ENCODE measurements at regions not wholly inside any gene's neighbourhood (a gene's known extent, or its start where the extent isn't known, plus 50 kb on each side); places are given as distances from the start of the nearest gene placed in this dataset.

GRCh38 chr7:351681-352480, 61.9 kb downstream of the FOXL3 start:
- DNase-seq (ENCODE audit: low read depth), result no peak
- H3K4me3 ChIP-seq (ENCODE audit: low read depth, low read length), result no peak overlapping the region
- no peak for TF ChIP-seq CTCF (conservative IDR thresholded peaks at IDR 0.05; ENCODE audit: low read depth, low read length)

DNA sequence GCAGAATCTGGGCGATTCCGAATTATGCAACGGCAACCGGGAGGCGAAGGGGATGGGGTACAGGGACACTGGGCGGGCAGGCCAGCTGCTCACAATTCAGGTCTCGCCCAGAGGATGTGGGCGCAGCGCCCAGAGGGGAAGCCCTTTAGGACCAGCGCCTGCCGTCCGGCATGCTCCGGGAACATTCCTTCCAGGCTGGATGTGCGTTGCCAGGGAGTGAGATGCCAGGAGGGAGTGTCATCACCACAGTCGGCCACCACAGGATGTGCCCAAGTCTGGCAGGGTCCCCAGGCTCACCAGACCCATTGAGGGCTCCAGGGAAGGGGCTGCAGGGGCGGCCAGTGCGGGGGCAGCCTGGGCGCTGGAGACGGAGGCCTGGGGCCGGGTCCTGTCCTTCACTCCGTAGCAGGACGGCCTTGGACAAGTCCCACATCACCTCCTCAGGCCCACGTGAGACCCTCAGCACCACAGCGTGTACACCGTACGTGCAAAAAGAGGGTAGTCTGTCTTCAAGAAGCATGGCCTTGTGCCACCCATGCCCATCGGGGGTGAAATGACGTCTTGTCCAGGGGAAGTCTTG, 63.9 kb downstream of the FOXL3 start:
- H3K4me3 ChIP-seq (ENCODE audit: low read depth, low read length), result no peak overlapping the region
- DNase-seq (ENCODE audit: low read depth), result no peak
- no peak for TF ChIP-seq CTCF (conservative IDR thresholded peaks at IDR 0.05; ENCODE audit: low read depth, low read length)

DNA sequence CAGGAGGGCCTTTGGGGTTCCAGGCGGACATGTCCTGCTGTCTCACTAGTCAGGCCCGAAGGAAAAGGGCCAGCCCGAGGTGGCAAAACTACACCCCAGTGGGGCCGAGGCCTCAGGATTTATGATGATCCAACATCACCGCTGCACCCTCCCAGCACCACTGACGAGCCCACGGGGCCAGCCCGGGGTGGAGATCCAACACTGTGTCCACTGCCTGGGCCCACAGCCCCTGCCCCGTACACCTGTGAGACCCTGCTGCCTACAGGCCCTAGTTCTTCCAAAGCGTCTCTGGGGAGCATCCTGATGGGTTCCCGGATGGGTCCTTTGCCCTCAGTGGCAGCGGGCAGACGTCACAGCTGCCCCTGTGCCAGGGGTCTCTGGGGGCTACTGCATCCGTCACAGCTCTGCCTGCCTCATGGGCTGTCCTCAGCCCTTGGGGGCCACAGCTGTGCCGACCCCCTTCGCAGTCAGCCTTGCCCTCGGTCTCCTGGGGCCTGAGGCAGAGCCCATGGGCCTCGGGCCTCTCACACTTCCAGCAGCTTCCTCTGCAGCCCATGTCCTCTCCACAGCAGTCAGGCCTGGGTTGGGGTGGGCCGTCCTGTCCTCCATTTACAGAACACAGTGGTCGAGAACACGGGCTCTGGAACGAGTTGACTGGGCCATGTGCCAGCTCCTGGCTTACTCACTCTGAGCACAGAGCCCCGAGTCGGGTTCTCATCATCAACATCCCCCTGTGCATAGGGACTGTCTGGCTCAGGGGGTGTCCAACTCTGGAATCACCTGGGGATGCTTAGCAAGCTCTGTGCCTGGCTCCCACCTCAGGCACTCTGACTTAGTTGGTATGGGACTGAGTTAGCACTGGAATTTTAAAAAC, 64.9 kb downstream of the FOXL3 start:
- H3K4me3 ChIP-seq (ENCODE audit: low read depth, low read length), result no peak overlapping the region
- no peak for TF ChIP-seq CTCF (conservative IDR thresholded peaks at IDR 0.05; ENCODE audit: low read depth, low read length)
- DNase-seq (ENCODE audit: low read depth), result no peak

DNA sequence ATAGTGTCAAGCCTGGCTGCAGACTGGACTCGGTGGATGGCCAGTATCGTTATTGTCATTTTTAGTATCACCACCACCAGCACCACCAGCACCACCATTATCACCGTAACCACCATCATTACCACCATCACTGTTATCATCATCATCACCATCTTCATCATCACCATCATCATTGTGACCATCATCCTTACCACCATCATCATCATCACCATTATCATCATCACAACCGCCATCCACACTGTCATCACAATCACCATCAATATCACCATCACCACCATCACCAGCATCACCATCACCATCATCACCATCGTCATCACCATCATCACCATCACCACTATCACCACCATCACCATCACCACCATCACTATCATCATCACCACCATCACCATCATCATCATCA, 65.6 kb downstream of the FOXL3 start:
- DNase-seq (ENCODE audit: low read depth), result no peak
- TF ChIP-seq CTCF (conservative IDR thresholded peaks at IDR 0.05; ENCODE audit: low read depth, low read length), result no peak

GRCh38 chr7:356087-356486, 66.1 kb downstream of the FOXL3 start:
- H3K4me3 ChIP-seq (ENCODE audit: low read depth, low read length), result no peak overlapping the region
- TF ChIP-seq CTCF (conservative IDR thresholded peaks at IDR 0.05; ENCODE audit: low read depth, low read length), result no peak
- no peak for DNase-seq (ENCODE audit: low read depth)

More for the DNA sequence above, 65.6 kb downstream of the FOXL3 start:
- no peak overlapping the region for H3K4me3 ChIP-seq (ENCODE audit: low read depth, low read length)

GRCh38 chr7:356691-357462, 66.9 kb downstream of the FOXL3 start:
- no peak for TF ChIP-seq CTCF (conservative IDR thresholded peaks at IDR 0.05; ENCODE audit: low read depth, low read length)
- no peak overlapping the region for H3K4me3 ChIP-seq (ENCODE audit: low read depth, low read length)
- no peak for DNase-seq (ENCODE audit: low read depth)

Data from choroid plexus epithelial cell (primary cell).